SJSA1 (cell line): ENCODE measurements at regions not wholly inside any gene's neighbourhood (a gene's known extent, or its start where the extent isn't known, plus 50 kb on each side); places are given as distances from the start of the nearest gene placed in this dataset.
A peak's percentile ranks its signal among the peaks of the same experiment; 100 is the strongest.

Experiments
- DNase-seq, 2 experiments: peaks; one replicate each; pipeline ENCODE4 v3.0.0-alpha.2; 2015 to 2020; ENCODE audit warnings: low spot score in 2 of 2, low read depth in 1 of 2
- H3K27ac ChIP-seq: fragments of 250-450 bp; sonication (Bioruptor Pico); 2 replicates; pipeline ENCODE4 v1.5.1; 2020; ENCODE audit warnings: mild to moderate bottlenecking, moderate library complexity
- H3K27me3 ChIP-seq: fragments of 250-450 bp; sonication (Bioruptor Pico); replicated peaks from 2 replicates; pipeline ENCODE4 v1.5.1; 2020; ENCODE audit warnings: mild to moderate bottlenecking, moderate library complexity
- H3K36me3 ChIP-seq: fragments of 250-450 bp; sonication (Bioruptor Pico); 2 replicates; pipeline ENCODE4 v1.5.1; 2020; ENCODE audit warnings: mild to moderate bottlenecking
- H3K4me1 ChIP-seq: fragments of 250-450 bp; sonication (Bioruptor Pico); replicated peaks from 2 replicates; pipeline ENCODE4 v1.6.1; 2021; ENCODE audit warnings: mild to moderate bottlenecking
- H3K4me3 ChIP-seq: fragments of 250-450 bp; sonication (Bioruptor Pico); 2 replicates; pipeline ENCODE4 v1.5.1; 2020; ENCODE audit warnings: mild to moderate bottlenecking
- H3K9me3 ChIP-seq: fragments of 250-450 bp; sonication (Bioruptor Pico); replicated peaks from 2 replicates; pipeline ENCODE4 v1.5.1; 2020; ENCODE audit warnings: mild to moderate bottlenecking

DNA sequence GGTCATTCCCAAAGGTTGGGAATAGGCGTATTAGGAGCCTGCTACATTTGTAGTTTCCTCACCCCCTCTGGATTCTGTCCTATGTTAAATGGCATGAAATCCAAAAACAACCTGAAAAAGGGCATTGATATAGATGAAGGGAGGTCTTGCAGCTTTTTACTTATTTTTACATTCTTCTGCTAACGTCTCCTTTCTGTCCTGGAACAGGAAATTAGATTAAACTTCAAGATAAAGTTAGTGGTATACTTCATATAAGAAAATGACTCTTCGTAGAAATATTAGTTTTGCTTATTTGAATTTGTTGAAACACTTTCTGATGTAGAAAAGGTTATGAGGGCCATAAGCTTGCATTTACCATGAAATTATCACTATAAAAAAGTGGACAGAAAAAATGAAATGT is 694.5 kb downstream of the ADCYAP1 start:
- DNase-seq, result no peak
- Histone ChIP-seq H3K36me3 (no peaks in the 10 kb centered on the region), H3K27me3 (peaks cover 5% of the 10 kb centered on the region; the same call in 1 of the 2 replicates), H3K4me1 (no peaks in the 10 kb centered on the region), H3K4me3 (no peak overlapping the region), H3K27ac (no peak overlapping the region), H3K9me3 (no peaks in the 10 kb centered on the region)

DNA sequence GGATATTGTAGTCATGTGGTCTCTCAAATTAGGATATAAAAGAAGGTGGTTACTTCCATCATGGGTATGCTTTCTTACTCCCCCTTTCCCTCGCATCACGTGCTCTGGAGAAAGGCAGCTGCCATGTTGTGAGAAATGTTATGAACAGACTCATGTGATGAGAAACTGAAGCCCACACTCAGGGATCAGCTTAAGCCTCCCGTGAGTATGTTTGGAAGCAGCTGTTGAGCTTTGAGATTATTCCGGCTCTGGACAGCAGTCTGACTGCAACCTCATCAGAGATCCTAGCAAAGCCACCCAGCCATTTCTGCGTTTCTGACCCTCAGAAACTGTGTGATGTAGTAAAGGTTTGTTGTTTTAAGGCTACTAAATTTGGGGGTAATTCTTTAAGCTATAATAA is 700.1 kb downstream of the ADCYAP1 start:
- H3K27me3 ChIP-seq, result peaks cover 5% of the 10 kb centered on the region; the same call in 1 of the 2 replicates
- H3K27ac ChIP-seq, result no peak overlapping the region
- H3K4me1 ChIP-seq, result no peaks in the 10 kb centered on the region
- no peaks in the 10 kb centered on the region for H3K9me3 ChIP-seq
- no peaks in the 10 kb centered on the region for H3K36me3 ChIP-seq
- no peak for DNase-seq
- H3K4me3 ChIP-seq, result no peak overlapping the region

DNA sequence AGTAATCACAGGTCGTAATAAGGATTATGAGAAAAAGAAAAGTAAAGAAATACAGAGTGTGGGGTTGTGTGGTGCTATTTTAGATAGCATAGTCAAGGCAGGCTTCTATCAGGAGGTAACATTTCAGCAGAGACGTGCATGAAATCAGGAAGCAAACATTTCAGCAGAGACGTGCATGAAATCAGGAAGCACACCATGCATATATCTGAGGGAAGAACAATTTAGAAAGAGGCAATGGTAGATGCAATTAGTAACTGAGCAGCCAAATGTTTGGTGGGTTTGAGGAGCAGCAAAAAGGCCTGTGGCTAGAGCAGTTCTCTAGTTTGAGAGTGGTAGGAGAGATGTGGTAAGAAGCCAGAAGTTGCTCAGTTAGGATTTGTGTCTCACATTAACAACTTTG is 713.7 kb downstream of the ADCYAP1 start:
- Histone ChIP-seq H3K4me3 (no peak overlapping the region), H3K27ac (no peak overlapping the region), H3K36me3 (no peaks in the 10 kb centered on the region), H3K4me1 (no peaks in the 10 kb centered on the region), H3K27me3 (no peaks in the 10 kb centered on the region), H3K9me3 (no peaks in the 10 kb centered on the region)
- no peak for DNase-seq

DNA sequence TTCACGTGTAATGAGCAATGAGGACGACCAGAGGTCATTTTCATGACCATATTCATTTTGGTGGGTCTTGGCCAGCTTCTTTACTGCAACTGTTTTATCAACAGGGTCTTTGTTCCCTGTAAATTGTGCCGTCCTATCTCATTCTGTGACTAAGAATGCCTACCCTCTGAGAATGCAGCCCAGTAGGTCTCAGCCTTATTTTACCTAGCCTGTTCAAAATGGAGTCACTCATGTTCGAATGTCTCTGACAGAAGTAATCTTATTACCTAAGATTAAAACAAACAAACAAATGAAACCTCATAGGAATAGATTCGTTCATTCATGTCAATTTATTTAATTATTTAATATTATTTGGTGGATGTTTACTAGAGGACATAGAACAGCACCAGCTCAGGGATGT is 714.8 kb downstream of the ADCYAP1 start:
- Histone ChIP-seq H3K36me3 (no peaks in the 10 kb centered on the region), H3K4me1 (no peaks in the 10 kb centered on the region), H3K27ac (no peak overlapping the region), H3K4me3 (no peak overlapping the region), H3K9me3 (no peaks in the 10 kb centered on the region), H3K27me3 (no peaks in the 10 kb centered on the region)
- DNase-seq, result no peak

DNA sequence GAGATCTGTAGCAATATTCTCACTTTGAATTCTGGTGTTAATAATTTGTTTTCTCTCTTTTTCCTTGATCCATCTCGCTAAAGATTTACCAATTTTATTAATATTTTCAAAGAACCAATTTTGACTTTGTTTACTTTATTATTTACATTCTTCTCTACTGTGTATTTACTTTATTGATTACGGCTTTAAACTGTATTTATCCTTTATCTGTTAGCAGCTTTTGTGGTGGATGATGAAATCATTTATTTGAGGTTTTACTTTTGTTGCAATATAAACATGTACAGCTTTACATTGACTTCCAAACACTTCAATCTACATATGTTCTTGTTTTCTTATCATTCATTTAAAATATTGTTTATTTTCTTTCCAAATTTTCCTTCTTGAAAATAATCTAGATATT is 719.9 kb downstream of the ADCYAP1 start:
- H3K27me3 ChIP-seq, result no peaks in the 10 kb centered on the region
- H3K27ac ChIP-seq, result no peak overlapping the region
- no peak overlapping the region for H3K4me3 ChIP-seq
- H3K9me3 ChIP-seq, result no peaks in the 10 kb centered on the region
- no peak for DNase-seq
- no peaks in the 10 kb centered on the region for H3K4me1 ChIP-seq
- H3K36me3 ChIP-seq, result no peaks in the 10 kb centered on the region

DNA sequence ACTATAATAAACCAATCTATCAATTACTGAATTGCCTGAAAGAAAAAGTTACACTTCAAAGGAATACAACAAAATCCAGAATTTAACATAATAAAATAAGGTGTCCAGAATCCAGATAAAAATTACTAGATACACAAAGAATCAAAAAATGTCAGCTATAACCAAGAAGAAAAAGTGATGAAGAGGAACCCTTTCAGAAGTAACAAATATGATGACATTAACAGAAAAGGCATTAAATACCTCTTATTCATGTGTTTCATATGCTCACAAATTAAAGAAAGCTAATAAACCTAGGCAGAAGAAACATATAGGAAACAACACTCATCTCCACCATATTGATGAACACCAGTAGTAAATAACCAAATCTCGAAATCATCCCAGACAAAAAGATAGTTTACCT is 722.8 kb downstream of the ADCYAP1 start:
- Histone ChIP-seq H3K9me3 (no peaks in the 10 kb centered on the region), H3K4me1 (no peaks in the 10 kb centered on the region), H3K4me3 (no peak overlapping the region), H3K27ac (no peak overlapping the region), H3K27me3 (no peaks in the 10 kb centered on the region), H3K36me3 (no peaks in the 10 kb centered on the region)
- no peak for DNase-seq

DNA sequence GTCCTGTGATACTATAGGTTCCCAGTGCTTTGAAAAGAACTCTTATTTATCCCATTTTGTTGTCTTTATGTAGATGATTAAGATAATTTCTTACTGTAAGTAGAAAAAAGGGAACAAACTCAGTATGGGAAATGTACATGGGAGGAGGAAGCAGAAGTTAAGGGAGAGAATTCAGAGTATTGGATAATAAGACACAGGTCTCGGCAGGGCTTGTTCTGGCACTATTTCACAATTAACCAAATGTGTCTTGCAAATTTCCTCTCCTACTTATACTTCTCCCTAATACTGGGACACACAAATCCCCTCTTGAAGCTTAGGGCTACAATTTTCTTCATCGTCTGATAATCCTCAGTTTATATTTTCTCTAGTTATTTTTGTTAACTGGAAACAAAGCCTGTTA is 744.0 kb downstream of the ADCYAP1 start:
- Histone ChIP-seq H3K27me3 (no peaks in the 10 kb centered on the region), H3K4me1 (no peaks in the 10 kb centered on the region), H3K9me3 (no peaks in the 10 kb centered on the region), H3K4me3 (no peak overlapping the region), H3K36me3 (no peaks in the 10 kb centered on the region), H3K27ac (no peak overlapping the region)
- DNase-seq, result no peak

DNA sequence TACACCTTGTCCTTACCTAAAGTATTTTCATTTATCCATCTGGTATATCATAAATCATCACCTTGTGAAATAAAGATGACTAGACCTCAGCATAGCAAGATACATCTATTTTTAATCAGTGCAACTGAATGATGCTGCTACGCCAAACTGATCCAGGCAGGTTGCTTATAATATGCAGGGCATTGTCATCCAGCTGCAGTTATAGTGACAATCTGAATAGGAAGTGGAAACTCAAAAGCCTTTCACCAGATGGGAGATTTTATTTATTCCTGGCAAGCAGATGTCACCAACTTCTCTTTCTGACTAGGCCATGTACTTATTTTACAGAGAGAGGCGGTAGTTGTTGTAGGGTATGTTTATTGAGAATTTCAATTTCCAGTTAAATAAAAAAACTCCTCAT is 747.3 kb downstream of the ADCYAP1 start:
- H3K27me3 ChIP-seq, result 0 out of 2 replicates have a peak, but pooled peaks cover 3% of the 10 kb centered on the region
- no peak for DNase-seq
- no peaks in the 10 kb centered on the region for H3K4me1 ChIP-seq
- no peaks in the 10 kb centered on the region for H3K36me3 ChIP-seq
- H3K27ac ChIP-seq, result no peak overlapping the region
- no peak overlapping the region for H3K4me3 ChIP-seq
- H3K9me3 ChIP-seq, result no peaks in the 10 kb centered on the region

DNA sequence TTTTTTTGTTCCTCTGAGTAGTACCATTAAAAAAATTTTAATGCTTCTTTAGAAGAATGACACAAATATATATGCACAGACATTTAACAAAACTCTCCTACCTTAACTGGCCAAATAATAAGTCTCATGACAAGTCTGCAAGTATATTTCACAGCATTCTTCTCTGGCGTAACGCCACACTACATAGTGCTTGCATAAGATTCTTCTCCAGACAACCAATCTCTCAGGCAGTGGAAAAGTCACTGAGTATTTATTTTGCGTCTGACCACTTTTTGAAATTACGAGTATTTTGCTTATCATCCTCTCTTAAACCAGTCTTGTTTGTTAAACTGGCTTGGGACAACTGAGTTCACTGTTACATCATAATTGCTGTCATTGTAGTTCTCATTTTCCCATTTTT is 749.2 kb downstream of the ADCYAP1 start:
- H3K27me3 ChIP-seq, result 0 out of 2 replicates have a peak, but pooled peaks cover 3% of the 10 kb centered on the region
- no peak overlapping the region for H3K27ac ChIP-seq
- H3K9me3 ChIP-seq, result no peaks in the 10 kb centered on the region
- DNase-seq, result no peak
- no peaks in the 10 kb centered on the region for H3K36me3 ChIP-seq
- H3K4me1 ChIP-seq, result no peaks in the 10 kb centered on the region
- no peak overlapping the region for H3K4me3 ChIP-seq

DNA sequence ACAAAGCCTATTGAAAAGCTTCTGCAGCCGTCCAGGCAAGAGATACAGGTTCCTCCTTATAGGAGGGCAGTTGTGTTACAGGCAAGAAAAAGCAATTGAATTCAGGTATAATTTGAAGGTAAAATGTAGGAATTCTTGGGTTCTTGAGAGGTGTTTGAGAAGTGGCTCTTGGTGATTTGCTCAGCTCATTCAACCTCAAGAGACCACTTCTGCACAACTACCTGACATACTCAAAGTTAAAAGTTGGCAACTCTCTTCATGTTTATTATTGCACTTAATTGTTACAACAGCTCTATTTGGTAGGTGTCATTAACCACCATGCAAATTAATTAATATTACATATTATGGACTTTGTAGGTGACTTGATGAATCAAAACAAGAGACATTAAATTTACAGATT is 753.2 kb downstream of the ADCYAP1 start:
- Histone ChIP-seq H3K27ac (no peak overlapping the region), H3K4me1 (no peaks in the 10 kb centered on the region), H3K36me3 (no peaks in the 10 kb centered on the region), H3K4me3 (no peak overlapping the region), H3K9me3 (no peaks in the 10 kb centered on the region), H3K27me3 (0 out of 2 replicates have a peak, but pooled peaks cover 3% of the 10 kb centered on the region)
- no peak for DNase-seq

DNA sequence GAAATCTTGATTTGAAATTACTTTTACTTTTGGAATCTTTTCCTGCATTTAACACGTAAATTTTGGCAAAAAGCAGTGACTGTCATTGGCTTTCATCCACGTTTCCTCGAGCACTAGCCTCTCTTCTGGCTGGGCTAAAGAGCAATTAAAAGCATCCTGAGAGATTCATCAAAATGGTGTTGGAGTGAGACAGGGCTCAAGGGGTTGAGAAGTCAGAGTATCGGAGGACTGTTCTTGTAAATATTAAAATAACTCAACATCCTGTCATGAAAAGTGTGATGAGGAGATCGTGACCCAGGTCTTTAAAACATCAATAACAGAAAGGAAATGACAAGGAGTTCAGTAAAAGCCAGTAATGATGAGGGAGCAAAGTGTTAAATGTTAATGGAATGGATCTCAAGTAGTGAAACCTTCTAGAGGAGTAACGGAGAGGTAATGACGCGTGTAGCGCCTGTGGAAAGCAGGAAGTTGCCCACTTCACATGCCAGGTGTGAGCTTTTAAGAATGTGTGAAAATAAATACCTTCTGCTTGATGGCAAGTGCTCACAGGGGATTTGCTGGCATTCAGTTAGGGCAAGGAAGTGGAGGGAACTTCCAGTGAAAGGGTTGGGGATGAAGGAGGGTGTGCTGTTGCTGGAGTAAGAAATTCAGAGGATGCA is 754.4 kb downstream of the ADCYAP1 start:
- Histone ChIP-seq H3K4me1 (no peaks in the 10 kb centered on the region), H3K4me3 (no peak overlapping the region), H3K27ac (no peak overlapping the region), H3K27me3 (0 out of 2 replicates have a peak, but pooled peaks cover 3% of the 10 kb centered on the region), H3K36me3 (no peaks in the 10 kb centered on the region), H3K9me3 (no peaks in the 10 kb centered on the region)
- DNase-seq, result no peak

DNA sequence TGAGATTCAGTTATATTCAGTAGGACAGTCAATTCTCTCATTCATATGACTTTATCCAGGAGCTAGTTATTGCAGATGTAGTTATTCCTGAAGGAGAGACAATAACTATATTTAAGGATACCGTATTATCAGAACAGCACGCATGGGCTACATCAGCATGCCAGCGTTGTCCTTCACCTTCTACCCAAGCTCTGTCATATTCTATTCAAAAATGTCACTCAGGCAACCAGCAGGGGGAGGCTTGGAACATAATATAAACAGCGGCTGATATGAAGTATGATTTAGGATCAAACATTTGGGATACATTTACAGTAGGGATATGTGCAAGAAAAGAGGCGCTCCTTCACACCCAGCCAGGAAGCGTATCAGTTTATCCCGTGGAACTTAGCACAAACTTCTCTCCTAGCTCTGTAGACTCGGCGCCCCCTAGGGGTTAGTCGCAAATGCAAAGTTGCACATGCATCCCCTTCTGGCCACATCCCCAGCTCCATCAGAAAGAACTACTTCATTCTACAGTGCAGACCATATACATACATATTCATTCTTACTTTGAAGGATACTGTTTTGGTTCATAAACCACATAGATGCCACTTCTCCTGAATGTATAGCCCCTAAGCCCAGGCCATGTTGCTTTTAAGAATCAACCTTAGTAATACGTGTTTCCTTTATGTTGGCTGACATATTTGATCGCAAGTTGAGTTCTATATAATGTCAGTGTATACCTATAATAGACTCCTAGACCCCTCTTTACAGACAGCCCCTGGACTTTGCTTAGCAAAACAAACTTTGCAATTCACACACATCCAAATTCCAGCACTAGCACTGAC is 759.4 kb downstream of the ADCYAP1 start:
- Histone ChIP-seq H3K36me3 (no peaks in the 10 kb centered on the region), H3K27me3 (no peaks in the 10 kb centered on the region), H3K27ac (no peak overlapping the region), H3K9me3 (no peaks in the 10 kb centered on the region), H3K4me3 (no peak overlapping the region), H3K4me1 (no peaks in the 10 kb centered on the region)
- peak; percentile 25 to 53 for DNase-seq

DNA sequence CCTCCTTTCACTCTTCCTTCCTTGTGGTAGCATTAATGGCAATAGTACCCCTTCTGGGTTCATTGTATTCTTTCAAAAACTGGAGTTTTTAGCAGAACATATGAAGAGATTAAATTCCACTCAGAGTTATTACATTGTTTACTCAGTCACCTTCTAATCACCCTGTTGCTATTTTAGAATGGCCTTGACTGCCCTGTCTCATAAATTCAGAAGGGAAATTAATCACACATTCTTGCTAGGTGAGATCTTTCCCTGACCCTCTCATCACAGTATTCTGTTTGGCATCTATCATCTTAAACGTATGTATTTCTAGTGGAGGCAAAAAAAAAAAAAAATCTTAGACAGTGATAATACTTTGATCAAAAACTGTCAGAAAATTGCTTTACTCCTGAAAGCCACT is 760.4 kb downstream of the ADCYAP1 start:
- Histone ChIP-seq H3K27me3 (no peaks in the 10 kb centered on the region), H3K27ac (no peak overlapping the region), H3K4me3 (no peak overlapping the region), H3K4me1 (no peaks in the 10 kb centered on the region), H3K36me3 (no peaks in the 10 kb centered on the region), H3K9me3 (no peaks in the 10 kb centered on the region)
- no peak for DNase-seq

DNA sequence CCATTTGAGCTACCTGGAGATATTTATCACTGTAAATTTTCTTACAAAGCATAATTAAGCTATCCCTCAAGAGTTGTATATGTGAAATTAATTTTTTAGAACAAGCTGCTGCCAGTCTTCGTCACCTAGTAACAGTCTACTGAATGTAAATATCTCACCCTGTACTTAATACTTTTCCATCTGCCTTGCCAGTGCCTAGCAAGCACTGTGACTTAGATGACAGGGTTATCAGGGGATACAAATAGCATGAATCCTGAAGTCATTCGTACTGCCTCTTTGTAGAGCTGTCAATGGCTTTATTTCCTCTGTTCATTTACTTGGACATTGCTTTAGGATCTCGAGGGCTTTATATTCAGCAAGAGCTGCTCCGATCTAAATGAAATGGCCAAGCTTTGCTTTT is 763.6 kb downstream of the ADCYAP1 start:
- Histone ChIP-seq H3K27me3 (no peaks in the 10 kb centered on the region), H3K36me3 (no peaks in the 10 kb centered on the region), H3K9me3 (no peaks in the 10 kb centered on the region), H3K27ac (no peak overlapping the region), H3K4me3 (no peak overlapping the region), H3K4me1 (no peaks in the 10 kb centered on the region)
- no peak for DNase-seq
